Progenitor cell of endocrine pancreas (in vitro differentiated cells): ENCODE measurements at regions not wholly inside any gene's neighbourhood (a gene's known extent, or its start where the extent isn't known, plus 50 kb on each side); places are given as distances from the start of the nearest gene placed in this dataset.

Experiments used
- DNase-seq: peaks from one replicate; pipeline ENCODE4 v3.0.0; 2021; ENCODE audit warnings: low spot score; ENCODE audit not compliant: unreplicated experiment
- H3K27ac Mint-ChIP-seq: 2 replicates; pipeline ENCODE4 v1.8.0; 2021; ENCODE audit warnings: mild to moderate bottlenecking, moderate library complexity, mixed read lengths
- H3K27me3 Mint-ChIP-seq: 2 replicates; pipeline ENCODE4 v1.8.0; 2021; ENCODE audit warnings: mixed read lengths
- H3K36me3 Mint-ChIP-seq: 2 replicates; pipeline ENCODE4 v1.8.0; 2022; ENCODE audit warnings: mixed read lengths; ENCODE audit not compliant: insufficient read depth
- H3K4me1 Mint-ChIP-seq: 2 replicates; pipeline ENCODE4 v1.8.0; 2021; ENCODE audit warnings: low read depth, mixed read lengths
- H3K4me3 Mint-ChIP-seq: 2 replicates; pipeline ENCODE4 v1.8.0; 2021; ENCODE audit warnings: low read depth, mild to moderate bottlenecking, moderate library complexity, mixed read lengths
- H3K9me3 Mint-ChIP-seq: 2 replicates; pipeline ENCODE4 v1.8.0; 2021; ENCODE audit warnings: low read depth, mixed read lengths
- TF ChIP-seq, protein P1 (sequence below): fragments of 200-600 bp; sonication (generic); IDR thresholded peaks from one replicate; pipeline ENCODE4 v1.5.0; 2021; ENCODE audit warnings: antibody characterized with exemption, mild to moderate bottlenecking; ENCODE audit not compliant: unreplicated experiment

DNA sequence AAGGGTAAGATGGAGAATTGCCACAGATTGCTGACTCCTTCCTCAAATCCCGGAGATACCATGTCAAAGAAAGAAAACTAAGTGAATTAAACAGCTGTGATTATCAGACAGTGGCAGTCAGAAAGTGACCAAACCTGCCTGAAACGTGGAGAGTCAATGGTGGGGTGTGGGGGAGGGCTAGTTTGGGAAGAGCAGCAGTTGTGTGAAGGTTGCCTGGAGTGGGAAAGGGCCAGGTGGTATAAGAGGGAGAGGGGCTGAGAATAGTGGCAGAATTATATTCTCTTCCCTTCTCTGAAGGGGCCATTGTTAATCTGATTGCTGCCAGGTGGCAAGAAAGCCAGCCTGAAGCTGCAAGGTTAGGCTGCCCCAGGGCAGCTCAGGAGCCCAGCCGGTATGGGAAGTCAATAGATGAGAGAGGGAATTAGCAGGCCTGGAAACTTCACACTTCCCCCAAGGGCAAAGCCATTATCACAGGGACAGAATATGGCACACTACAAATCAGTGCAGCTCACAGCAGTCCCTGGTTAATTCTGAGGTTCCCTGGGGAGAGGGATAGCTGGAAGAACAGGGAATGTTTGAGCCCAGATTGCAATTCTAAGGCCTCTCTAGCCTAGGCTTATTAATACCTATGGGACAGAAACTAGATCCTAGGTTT, 83.9 kb upstream of the ITGB1 start:
- H3K4me3 Mint-ChIP-seq, result no peak overlapping the region
- TF ChIP-seq, protein P1, sequence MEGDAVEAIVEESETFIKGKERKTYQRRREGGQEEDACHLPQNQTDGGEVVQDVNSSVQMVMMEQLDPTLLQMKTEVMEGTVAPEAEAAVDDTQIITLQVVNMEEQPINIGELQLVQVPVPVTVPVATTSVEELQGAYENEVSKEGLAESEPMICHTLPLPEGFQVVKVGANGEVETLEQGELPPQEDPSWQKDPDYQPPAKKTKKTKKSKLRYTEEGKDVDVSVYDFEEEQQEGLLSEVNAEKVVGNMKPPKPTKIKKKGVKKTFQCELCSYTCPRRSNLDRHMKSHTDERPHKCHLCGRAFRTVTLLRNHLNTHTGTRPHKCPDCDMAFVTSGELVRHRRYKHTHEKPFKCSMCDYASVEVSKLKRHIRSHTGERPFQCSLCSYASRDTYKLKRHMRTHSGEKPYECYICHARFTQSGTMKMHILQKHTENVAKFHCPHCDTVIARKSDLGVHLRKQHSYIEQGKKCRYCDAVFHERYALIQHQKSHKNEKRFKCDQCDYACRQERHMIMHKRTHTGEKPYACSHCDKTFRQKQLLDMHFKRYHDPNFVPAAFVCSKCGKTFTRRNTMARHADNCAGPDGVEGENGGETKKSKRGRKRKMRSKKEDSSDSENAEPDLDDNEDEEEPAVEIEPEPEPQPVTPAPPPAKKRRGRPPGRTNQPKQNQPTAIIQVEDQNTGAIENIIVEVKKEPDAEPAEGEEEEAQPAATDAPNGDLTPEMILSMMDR, result no peak
- H3K4me1 Mint-ChIP-seq, result peaks cover 42% of the 10 kb centered on the region
- no peaks in the 10 kb centered on the region for H3K36me3 Mint-ChIP-seq
- DNase-seq, result no peak
- H3K27me3 Mint-ChIP-seq, result no peaks in the 10 kb centered on the region
- H3K27ac Mint-ChIP-seq, result peak overlapping the region; percentile 92
- H3K9me3 Mint-ChIP-seq, result no peaks in the 10 kb centered on the region

DNA sequence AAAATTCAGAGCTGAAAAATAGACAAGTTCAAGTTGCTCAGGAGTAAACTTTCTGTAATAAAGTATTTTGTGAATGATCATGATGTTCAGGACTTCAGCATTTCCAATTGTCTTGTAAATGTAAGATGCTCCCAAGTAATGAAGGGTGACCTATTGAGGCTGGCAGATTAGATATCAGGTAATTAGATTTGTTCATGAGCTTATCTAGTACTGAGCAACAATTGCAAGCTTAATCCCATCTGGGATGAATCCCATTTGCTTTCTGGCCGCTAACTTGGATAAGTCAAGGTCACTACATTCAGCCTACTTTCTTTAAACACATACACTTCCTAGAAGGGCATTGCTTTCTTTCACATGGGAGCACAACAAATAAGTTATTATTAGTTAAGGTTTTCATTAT, 82.4 kb upstream of the ITGB1 start:
- H3K27me3 Mint-ChIP-seq, result no peaks in the 10 kb centered on the region
- no peaks in the 10 kb centered on the region for H3K36me3 Mint-ChIP-seq
- TF ChIP-seq, protein P1, result no peak
- no peak overlapping the region for H3K4me3 Mint-ChIP-seq
- DNase-seq, result no peak
- peak overlapping the region; percentile 77 for H3K27ac Mint-ChIP-seq
- H3K9me3 Mint-ChIP-seq, result no peaks in the 10 kb centered on the region
- H3K4me1 Mint-ChIP-seq, result peaks cover 48% of the 10 kb centered on the region

DNA sequence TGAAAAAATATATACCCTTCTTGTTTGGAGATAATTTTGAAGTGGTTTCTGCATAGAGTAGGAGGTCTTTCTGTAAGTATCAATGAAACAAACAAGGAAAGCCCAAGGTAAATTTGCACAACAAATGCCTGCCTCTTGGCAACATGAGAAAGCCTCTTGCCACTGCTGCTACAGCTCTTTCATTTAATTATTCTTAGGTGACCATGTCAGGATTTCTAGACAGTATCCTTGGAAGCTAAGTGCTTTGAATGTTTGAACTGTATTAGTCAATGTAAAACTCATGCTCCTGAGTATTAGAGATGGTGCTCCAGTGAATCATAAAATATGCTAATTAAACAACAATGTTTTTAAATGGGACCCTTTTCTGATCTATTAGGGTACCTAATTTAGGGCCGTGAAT, 81.2 kb upstream of the ITGB1 start:
- Mint-ChIP-seq H3K27me3 (no peaks in the 10 kb centered on the region), H3K36me3 (no peaks in the 10 kb centered on the region), H3K27ac (peak overlapping the region; percentile 33), H3K4me3 (no peak overlapping the region), H3K4me1 (peaks cover 50% of the 10 kb centered on the region), H3K9me3 (no peaks in the 10 kb centered on the region)
- TF ChIP-seq, protein P1, result no peak
- no peak for DNase-seq

DNA sequence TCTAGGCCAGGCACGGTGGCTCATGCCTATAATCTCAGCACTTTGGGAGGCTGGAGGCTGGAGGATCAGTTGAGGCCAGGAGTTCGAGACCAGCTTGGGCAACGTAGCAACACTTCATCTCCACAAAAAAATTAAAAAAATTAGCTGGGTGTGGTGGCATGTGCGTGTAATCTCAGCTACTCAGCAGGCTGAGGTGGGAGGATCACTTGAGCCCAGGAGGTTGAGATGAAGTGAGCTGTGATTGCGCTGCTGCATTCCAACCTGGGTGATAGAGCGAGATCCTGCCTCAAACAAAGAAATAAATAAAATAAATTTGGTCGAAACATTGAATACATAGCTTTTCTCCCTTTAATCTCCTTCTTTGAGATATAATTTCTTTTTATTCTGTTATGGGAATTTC, 80.6 kb upstream of the ITGB1 start:
- DNase-seq, result no peak

DNA sequence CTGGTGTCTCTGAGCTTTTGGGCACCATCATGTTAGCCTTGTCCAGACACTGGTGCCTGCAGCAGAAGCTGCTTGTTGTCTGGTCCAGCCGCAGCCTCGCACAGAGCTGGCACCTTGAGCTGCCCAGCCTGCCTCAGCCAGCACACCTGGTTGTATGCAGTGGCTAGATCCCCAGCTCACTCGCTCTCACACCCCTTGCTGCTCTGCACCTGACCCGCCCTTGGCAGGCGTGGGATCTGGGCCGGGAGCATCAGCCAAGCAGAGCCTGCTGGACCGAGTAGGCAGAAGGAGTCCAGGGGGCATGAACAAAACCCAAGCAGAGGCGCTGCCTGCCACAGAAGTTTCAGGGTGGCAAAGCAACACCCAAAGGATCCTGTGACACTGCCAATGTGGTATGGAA, 79.7 kb upstream of the ITGB1 start:
- no peaks in the 10 kb centered on the region for H3K27me3 Mint-ChIP-seq
- H3K4me1 Mint-ChIP-seq, result peaks cover 46% of the 10 kb centered on the region
- no peaks in the 10 kb centered on the region for H3K36me3 Mint-ChIP-seq
- H3K27ac Mint-ChIP-seq, result no peak overlapping the region
- H3K4me3 Mint-ChIP-seq, result no peak overlapping the region
- TF ChIP-seq, protein P1, result no peak
- no peak for DNase-seq
- no peaks in the 10 kb centered on the region for H3K9me3 Mint-ChIP-seq

More for the DNA sequence above, 80.6 kb upstream of the ITGB1 start:
- no peaks in the 10 kb centered on the region for H3K9me3 Mint-ChIP-seq
- H3K4me1 Mint-ChIP-seq, result peaks cover 46% of the 10 kb centered on the region
- H3K27me3 Mint-ChIP-seq, result no peaks in the 10 kb centered on the region
- no peaks in the 10 kb centered on the region for H3K36me3 Mint-ChIP-seq
- TF ChIP-seq, protein P1, result no peak
- no peak overlapping the region for H3K27ac Mint-ChIP-seq
- H3K4me3 Mint-ChIP-seq, result no peak overlapping the region
